ENCODE measurements at regions not wholly inside any gene's neighbourhood (a gene's known extent, or its start where the extent isn't known, plus 50 kb on each side); places are given as distances from the start of the nearest gene placed in this dataset.

GRCh38 chr17:71287071-71287823 is 833.6 kb upstream of the SOX9 start:
- TF ChIP-seq POLR2A (IDR thresholded peaks at IDR 0.05; ENCODE audit: low read length): no peak
- no peak for TF ChIP-seq CTCF (IDR thresholded peaks at IDR 0.05)
- no peak for TF ChIP-seq RAD21 (conservative IDR thresholded peaks at IDR 0.05 in 1 of 2, IDR thresholded peaks at IDR 0.05 in 1 of 2)
- no peak for TF ChIP-seq RNF2 (IDR thresholded peaks at IDR 0.05; ENCODE audit: borderline replicate concordance, low read depth)
- TF ChIP-seq SREBF2 (IDR thresholded peaks at IDR 0.05): no peak
- no peak for TF ChIP-seq USF2 (IDR thresholded peaks at IDR 0.05)
- TF ChIP-seq RCOR1 (IDR thresholded peaks at IDR 0.05; ENCODE audit: low read depth, low read length): no peak
- TF ChIP-seq MAX (IDR thresholded peaks at IDR 0.05): no peak
- TF ChIP-seq CHD2 (IDR thresholded peaks at IDR 0.05; ENCODE audit: low read length, partially characterized antibody): no peak
- no peak for TF ChIP-seq MYC (IDR thresholded peaks at IDR 0.05; ENCODE audit: borderline replicate concordance, low read length)
- TF ChIP-seq KDM5A (IDR thresholded peaks at IDR 0.05): no peak
- no peak for TF ChIP-seq HMGXB4 (CRISPR knock-in tag; IDR thresholded peaks at IDR 0.05; ENCODE audit: borderline replicate concordance)
